Endothelial cell of umbilical vein (primary cell): ENCODE measurements at regions not wholly inside any gene's neighbourhood (a gene's known extent, or its start where the extent isn't known, plus 50 kb on each side); places are given as distances from the start of the nearest gene placed in this dataset.

Experiments used
- BruUV-seq: library from RNA; stranded (reverse); fragments of 400-500 nt; replicated peaks from 2 replicates; lab custom pipeline; 2021; lab: Mats Ljungman, UMichigan
- CTCF ChIA-PET: fragments of 300-600, 350-600 bp; sonication (Branson Sonifier 250); formaldehyde crosslinking; loops from one replicate; lab custom pipeline; 2021; ENCODE audit warnings: antibody characterized with exemption, inconsistent platforms; lab: Charles Lee
- POLR2A ChIA-PET: fragments of 300-600, 350-600 bp; sonication (Branson Sonifier 250); formaldehyde crosslinking; loops from one replicate; lab custom pipeline; 2021; ENCODE audit warnings: antibody characterized with exemption, inconsistent platforms; lab: Charles Lee
- DNase-seq: peaks from one replicate; pipeline ENCODE4 v3.0.0-alpha.2; 2011; ENCODE audit warnings: low read depth, low spot score
- FAIRE-seq: peaks from 2 replicates; lab custom pipeline; 2011; peaks lifted over from hg19 to GRCh38; lab: Jason Lieb, UNC
- H2AFZ ChIP-seq: 2 replicates; pipeline ENCODE4 v1.6.0; 2012; ENCODE audit warnings: low read depth, low read length, control low read depth, inconsistent platforms
- H3K27ac ChIP-seq: 2 replicates; pipeline ENCODE4 v1.5.1; 2011; ENCODE audit warnings: low read depth, mild to moderate bottlenecking, control low read depth, low read length, moderate library complexity; ENCODE audit not compliant: insufficient read depth
- H3K27me3 ChIP-seq, 2 experiments: 2 replicates each; pipeline versions ENCODE4 v1.6.0 to v1.6.1; 2011; ENCODE audit warnings: low read length in 2 of 2, mixed read lengths in 1 of 2; ENCODE audit not compliant: control insufficient read depth in 2 of 2, insufficient read depth in 2 of 2
- H3K36me3 ChIP-seq, 2 experiments: 2 replicates in 1 of 2; 3 replicates in 1 of 2; pipeline ENCODE4 v1.5.1; 2011; ENCODE audit warnings: low read length in 2 of 2, mild to moderate bottlenecking in 1 of 2, moderate library complexity in 1 of 2; ENCODE audit not compliant: control insufficient read depth in 2 of 2, insufficient read depth in 2 of 2; ENCODE audit errors: extremely low read depth in 1 of 2
- H3K4me1 ChIP-seq: 3 replicates; pipeline ENCODE4 v1.5.1; 2011; ENCODE audit warnings: mild to moderate bottlenecking, low read length; ENCODE audit not compliant: control insufficient read depth, insufficient read depth; ENCODE audit errors: extremely low read depth
- H3K4me2 ChIP-seq: 2 replicates; pipeline ENCODE4 v1.6.1; 2011; ENCODE audit warnings: low read length, control low read depth, mixed read lengths; ENCODE audit not compliant: insufficient read depth
- H3K4me3 ChIP-seq, 3 experiments: fragments of 200-600 bp in 1 of 3; sonication (generic), shearing (Covaris generic) in 1 of 3; replicated peaks in 1 of 3; 2 replicates each; pipeline ENCODE4 v1.5.1; 2011 to 2016; ENCODE audit warnings: control low read depth in 3 of 3, low read length in 3 of 3, mild to moderate bottlenecking in 2 of 3, inconsistent platforms in 1 of 3, low read depth in 1 of 3, moderate library complexity in 1 of 3; ENCODE audit not compliant: insufficient read depth in 1 of 3
- H3K79me2 ChIP-seq: 2 replicates; pipeline ENCODE4 v1.6.0; 2012; ENCODE audit warnings: low read length, inconsistent platforms; ENCODE audit not compliant: control insufficient read depth, insufficient read depth
- H3K9ac ChIP-seq: replicated peaks from 2 replicates; pipeline ENCODE3; 2011; ENCODE audit warnings: low read length, control low read depth; ENCODE audit not compliant: insufficient read depth; ENCODE audit errors: extremely low read depth
- H3K9me1 ChIP-seq: replicated peaks from 3 replicates; pipeline ENCODE4 v1.6.0; 2011; ENCODE audit warnings: mild to moderate bottlenecking, low read length; ENCODE audit not compliant: control insufficient read depth, insufficient read depth; ENCODE audit errors: extremely low read depth
- H3K9me3 ChIP-seq: replicated peaks from 2 replicates; pipeline ENCODE4 v1.5.1; 2012; ENCODE audit warnings: low read length, inconsistent platforms; ENCODE audit not compliant: control insufficient read depth, insufficient read depth
- H4K20me1 ChIP-seq: replicated peaks from 2 replicates; pipeline ENCODE3; 2011; ENCODE audit warnings: mild to moderate bottlenecking, low read length; ENCODE audit not compliant: control insufficient read depth, insufficient read depth; ENCODE audit errors: extremely low read depth
- EZH2 ChIP-seq: IDR thresholded peaks from 2 replicates; pipeline ENCODE4 v1.6.1; 2012; ENCODE audit warnings: borderline replicate concordance, low read depth, mild to moderate bottlenecking, moderate library complexity, low read length, inconsistent platforms; ENCODE audit not compliant: severe bottlenecking
- FOS ChIP-seq: IDR thresholded peaks from 2 replicates; pipeline ENCODE4 v1.6.1; 2011; ENCODE audit warnings: mild to moderate bottlenecking, low read length, moderate library complexity, borderline replicate concordance; ENCODE audit not compliant: insufficient read depth
- JUN ChIP-seq: IDR thresholded peaks from 2 replicates; pipeline ENCODE4 v1.6.1; 2011; ENCODE audit warnings: borderline replicate concordance, low read depth; ENCODE audit not compliant: insufficient read length, insufficient read depth
- MYC ChIP-seq: IDR thresholded peaks from one replicate; pipeline ENCODE4 v1.6.1; 2011; ENCODE audit warnings: mild to moderate bottlenecking, low read depth, low read length
- POLR2A ChIP-seq: IDR thresholded peaks from 2 replicates; pipeline ENCODE4 v1.6.1; 2012; ENCODE audit warnings: low read depth, mild to moderate bottlenecking, control low read depth, low read length
- POLR2AphosphoS5 ChIP-seq: IDR thresholded peaks from 2 replicates; pipeline ENCODE4 v1.6.1; 2012; ENCODE audit warnings: low read depth, mild to moderate bottlenecking, control low read depth, low read length, moderate library complexity; ENCODE audit not compliant: insufficient read depth
- dilution Hi-C: fragments of 300-500 bp; cut with MboI; formaldehyde crosslinking; loops from one replicate; pipeline ENCODE4 v1.15.0; 2019; ENCODE audit warnings: low sequenced_read_pairs; ENCODE audit not compliant: extremely low pct_ligation_motif_present
- intact Hi-C: fragments of 100-400 bp; cut with micrococcal nuclease; formaldehyde crosslinking; loops from one replicate; pipeline ENCODE4 v1.10.0; 2022
- TF ChIP-seq, protein P1 (sequence below): IDR thresholded peaks from 2 replicates; pipeline ENCODE4 v1.6.1; 2011; ENCODE audit not compliant: insufficient read depth, insufficient read length
- TF ChIP-seq, protein P2 (sequence below), 2 donors: IDR thresholded peaks; 1 replicate in 1 of 2; 2 replicates in 1 of 2; pipeline ENCODE4 v1.5.1; 2011; ENCODE audit warnings: low read length in 2 of 2, mild to moderate bottlenecking in 2 of 2, moderate library complexity in 2 of 2, control low read depth in 1 of 2, inconsistent platforms in 1 of 2, low read depth in 1 of 2; ENCODE audit not compliant: insufficient read depth in 1 of 2; ENCODE audit errors: extremely low read depth in 1 of 2

DNA sequence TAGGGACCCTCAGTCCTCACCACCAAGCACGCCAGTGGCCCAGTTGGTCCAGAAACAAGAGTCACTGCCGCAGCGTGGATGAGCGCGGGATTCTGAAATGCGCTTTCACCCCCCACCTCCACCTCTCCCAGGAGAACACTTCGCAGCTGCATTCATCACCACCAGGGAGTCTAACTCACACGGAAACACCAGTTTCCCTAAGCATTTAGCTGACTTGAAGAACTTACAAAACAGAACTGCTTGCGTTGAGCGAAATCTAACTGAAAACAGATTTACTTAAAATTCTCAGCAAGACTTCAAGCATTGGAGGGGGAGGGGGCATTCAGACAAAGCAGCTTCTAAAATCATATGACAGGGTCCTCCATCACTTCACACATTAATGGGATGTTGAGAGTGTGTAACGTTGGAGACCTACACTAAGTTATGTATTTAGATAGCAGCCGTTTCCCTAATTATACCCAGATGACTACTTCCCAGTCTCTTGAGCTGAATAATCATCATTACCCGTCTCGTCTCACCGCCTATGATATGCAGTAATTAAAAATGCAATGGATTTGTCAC is 258.2 kb upstream of the IRS2 start:
- dilution Hi-C loops = no loop called here
- H3K4me1 ChIP-seq = no peaks in the 10 kb centered on the region
- no peak overlapping the region for H3K4me3 ChIP-seq
- H3K27me3 ChIP-seq = no peaks in the 10 kb centered on the region
- intact Hi-C loops = no loop called here
- no peaks in the 10 kb centered on the region for H4K20me1 ChIP-seq
- POLR2A ChIA-PET = no interaction called here
- no peak overlapping the region for H2AFZ ChIP-seq
- no TSS peak for BruUV-seq
- H3K79me2 ChIP-seq = no peaks in the 10 kb centered on the region
- CTCF ChIA-PET = no interaction called here
- no peaks in the 10 kb centered on the region for H3K9me3 ChIP-seq
- no peaks in the 10 kb centered on the region for H3K9me1 ChIP-seq
- TF ChIP-seq, protein P1, sequence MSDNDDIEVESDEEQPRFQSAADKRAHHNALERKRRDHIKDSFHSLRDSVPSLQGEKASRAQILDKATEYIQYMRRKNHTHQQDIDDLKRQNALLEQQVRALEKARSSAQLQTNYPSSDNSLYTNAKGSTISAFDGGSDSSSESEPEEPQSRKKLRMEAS = no peak
- TF ChIP-seq, protein P2, sequence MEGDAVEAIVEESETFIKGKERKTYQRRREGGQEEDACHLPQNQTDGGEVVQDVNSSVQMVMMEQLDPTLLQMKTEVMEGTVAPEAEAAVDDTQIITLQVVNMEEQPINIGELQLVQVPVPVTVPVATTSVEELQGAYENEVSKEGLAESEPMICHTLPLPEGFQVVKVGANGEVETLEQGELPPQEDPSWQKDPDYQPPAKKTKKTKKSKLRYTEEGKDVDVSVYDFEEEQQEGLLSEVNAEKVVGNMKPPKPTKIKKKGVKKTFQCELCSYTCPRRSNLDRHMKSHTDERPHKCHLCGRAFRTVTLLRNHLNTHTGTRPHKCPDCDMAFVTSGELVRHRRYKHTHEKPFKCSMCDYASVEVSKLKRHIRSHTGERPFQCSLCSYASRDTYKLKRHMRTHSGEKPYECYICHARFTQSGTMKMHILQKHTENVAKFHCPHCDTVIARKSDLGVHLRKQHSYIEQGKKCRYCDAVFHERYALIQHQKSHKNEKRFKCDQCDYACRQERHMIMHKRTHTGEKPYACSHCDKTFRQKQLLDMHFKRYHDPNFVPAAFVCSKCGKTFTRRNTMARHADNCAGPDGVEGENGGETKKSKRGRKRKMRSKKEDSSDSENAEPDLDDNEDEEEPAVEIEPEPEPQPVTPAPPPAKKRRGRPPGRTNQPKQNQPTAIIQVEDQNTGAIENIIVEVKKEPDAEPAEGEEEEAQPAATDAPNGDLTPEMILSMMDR (IDR thresholded peaks at IDR 0.05; ENCODE audit: extremely low read depth in 1 of 2, insufficient read depth in 1 of 2, low read depth in 1 of 2, low read length in 2 of 2) = no peak
- TF ChIP-seq JUN (no peak), POLR2A (no peak), POLR2AphosphoS5 (no peak), MYC (no peak), FOS (no peak), EZH2 (no peak)
- H3K4me2 ChIP-seq = no peak overlapping the region
- no peak overlapping the region for H3K9ac ChIP-seq
- no peak for FAIRE-seq
- DNase-seq = no peak
- H3K36me3 ChIP-seq = no peaks in the 10 kb centered on the region
- no peak overlapping the region for H3K27ac ChIP-seq
